ENCODE measurements at regions not wholly inside any gene's neighbourhood (a gene's known extent, or its start where the extent isn't known, plus 50 kb on each side); places are given as distances from the start of the nearest gene placed in this dataset.

DNA sequence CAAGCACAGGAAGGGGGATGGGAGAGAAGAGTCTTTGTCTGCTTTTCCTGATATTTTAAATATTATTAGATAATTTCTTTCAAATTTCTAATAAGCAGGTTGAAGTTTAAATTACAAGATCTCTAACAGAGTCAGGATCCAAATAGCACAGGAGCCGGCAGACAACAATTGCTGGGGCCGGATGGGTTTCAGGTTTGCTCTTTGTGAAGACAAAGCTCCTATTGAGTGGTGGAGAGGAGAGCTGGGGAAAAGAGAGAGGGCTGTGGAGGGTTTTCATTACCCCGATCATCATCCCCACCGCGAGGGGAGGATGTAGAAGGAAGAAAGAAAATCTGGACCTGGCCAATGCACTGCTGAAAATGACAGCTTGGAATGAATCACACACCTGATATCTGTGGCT, 197.3 kb downstream of the SOX9 start:
- TF ChIP-seq, protein P1, sequence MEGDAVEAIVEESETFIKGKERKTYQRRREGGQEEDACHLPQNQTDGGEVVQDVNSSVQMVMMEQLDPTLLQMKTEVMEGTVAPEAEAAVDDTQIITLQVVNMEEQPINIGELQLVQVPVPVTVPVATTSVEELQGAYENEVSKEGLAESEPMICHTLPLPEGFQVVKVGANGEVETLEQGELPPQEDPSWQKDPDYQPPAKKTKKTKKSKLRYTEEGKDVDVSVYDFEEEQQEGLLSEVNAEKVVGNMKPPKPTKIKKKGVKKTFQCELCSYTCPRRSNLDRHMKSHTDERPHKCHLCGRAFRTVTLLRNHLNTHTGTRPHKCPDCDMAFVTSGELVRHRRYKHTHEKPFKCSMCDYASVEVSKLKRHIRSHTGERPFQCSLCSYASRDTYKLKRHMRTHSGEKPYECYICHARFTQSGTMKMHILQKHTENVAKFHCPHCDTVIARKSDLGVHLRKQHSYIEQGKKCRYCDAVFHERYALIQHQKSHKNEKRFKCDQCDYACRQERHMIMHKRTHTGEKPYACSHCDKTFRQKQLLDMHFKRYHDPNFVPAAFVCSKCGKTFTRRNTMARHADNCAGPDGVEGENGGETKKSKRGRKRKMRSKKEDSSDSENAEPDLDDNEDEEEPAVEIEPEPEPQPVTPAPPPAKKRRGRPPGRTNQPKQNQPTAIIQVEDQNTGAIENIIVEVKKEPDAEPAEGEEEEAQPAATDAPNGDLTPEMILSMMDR (IDR thresholded peaks at IDR 0.05) = no peak
- TF ChIP-seq POLR2A (IDR thresholded peaks at IDR 0.05) = no peak

All from testis (tissue), 2 donors.